CD4-positive, alpha-beta T cell treated with Interleukin-21 for 1 hour (primary cell): ENCODE measurements at regions not wholly inside any gene's neighbourhood (a gene's known extent, or its start where the extent isn't known, plus 50 kb on each side); places are given as distances from the start of the nearest gene placed in this dataset.

Experiments used
- DNase-seq: peaks from one replicate; pipeline ENCODE4 v3.0.0-alpha.2; 2020

- DNase-seq: no peak
Measured at GRCh38 chr6:33921745-33922144, 117.9 kb upstream of the MLN start.

- DNase-seq: no peak
Measured at GRCh38 chr6:33918175-33918695, 114.4 kb upstream of the MLN start.

- DNase-seq: peak; percentile 11
Measured at GRCh38 chr6:33915134-33915533, 111.3 kb upstream of the MLN start.

- peak; percentile 53 for DNase-seq
Measured at GRCh38 chr6:33914645-33915044, 110.8 kb upstream of the MLN start.

- DNase-seq: no peak
Measured at GRCh38 chr6:33912195-33912594, 108.4 kb upstream of the MLN start.

- DNase-seq: no peak
Measured at GRCh38 chr6:33911488-33911887, 107.7 kb upstream of the MLN start.

- no peak for DNase-seq
Measured at GRCh38 chr6:33910594-33910993, 106.8 kb upstream of the MLN start.

- no peak for DNase-seq
Measured at GRCh38 chr6:33909737-33910136, 105.9 kb upstream of the MLN start.

GRCh38 chr6:33908025-33908424, 104.2 kb upstream of the MLN start:
- no peak for DNase-seq

- no peak for DNase-seq
Measured at GRCh38 chr6:33907227-33907626, 103.4 kb upstream of the MLN start.

- no peak for DNase-seq
Measured at GRCh38 chr6:33906439-33906838, 102.6 kb upstream of the MLN start.

GRCh38 chr6:33905071-33905609, 101.3 kb upstream of the MLN start:
- DNase-seq: peak; percentile 77

GRCh38 chr6:33904747-33905065, 100.9 kb upstream of the MLN start:
- no peak for DNase-seq

- DNase-seq: peak; percentile 85
Measured at GRCh38 chr6:33904050-33904746, 100.4 kb upstream of the MLN start.

GRCh38 chr6:33903579-33903978, 99.8 kb upstream of the MLN start:
- no peak for DNase-seq

GRCh38 chr6:33902457-33902853, 98.7 kb upstream of the MLN start:
- DNase-seq: no peak

- DNase-seq: no peak
Measured at GRCh38 chr6:33901822-33902456, 98.1 kb upstream of the MLN start.

GRCh38 chr6:33898771-33899170, 95.0 kb upstream of the MLN start:
- no peak for DNase-seq

GRCh38 chr6:33897189-33897780, 93.5 kb upstream of the MLN start:
- no peak for DNase-seq

GRCh38 chr6:33896391-33897188, 92.8 kb upstream of the MLN start:
- DNase-seq: no peak

- DNase-seq: no peak
Measured at GRCh38 chr6:33895988-33896387, 92.2 kb upstream of the MLN start.

- DNase-seq: peak; percentile 17
Measured at GRCh38 chr6:33895296-33895695, 91.5 kb upstream of the MLN start.

GRCh38 chr6:33894438-33894837, 90.6 kb upstream of the MLN start:
- DNase-seq: no peak
